Right ventricle myocardium inferior (tissue), 1 donor: ENCODE measurements at regions not wholly inside any gene's neighbourhood (a gene's known extent, or its start where the extent isn't known, plus 50 kb on each side); places are given as distances from the start of the nearest gene placed in this dataset.
"Not testable (repeated sequence)": the region's sequence is repeated elsewhere in the genome, so short reads cannot be mapped to it uniquely, and the experiment has no call there.

ENCODE experiments used
- ATAC-seq: fragments of 200-7000 bp; cut with Tn5 transposase; one replicate; pipeline ENCODE4 v1.9.1; 2020; ENCODE audit warnings: mild to moderate bottlenecking, moderate library complexity
- DNase-seq: peaks from one replicate; pipeline ENCODE4 v3.0.0; 2021; ENCODE audit errors: missing footprints
- intact Hi-C: fragments of 100-400 bp; cut with DNase I; formaldehyde crosslinking; loops from one replicate; pipeline ENCODE4 v1.11.0; 2022
- donor health status: DM: no; HTN: yes; CAD: no; lungs with severe emphysema.

DNA sequence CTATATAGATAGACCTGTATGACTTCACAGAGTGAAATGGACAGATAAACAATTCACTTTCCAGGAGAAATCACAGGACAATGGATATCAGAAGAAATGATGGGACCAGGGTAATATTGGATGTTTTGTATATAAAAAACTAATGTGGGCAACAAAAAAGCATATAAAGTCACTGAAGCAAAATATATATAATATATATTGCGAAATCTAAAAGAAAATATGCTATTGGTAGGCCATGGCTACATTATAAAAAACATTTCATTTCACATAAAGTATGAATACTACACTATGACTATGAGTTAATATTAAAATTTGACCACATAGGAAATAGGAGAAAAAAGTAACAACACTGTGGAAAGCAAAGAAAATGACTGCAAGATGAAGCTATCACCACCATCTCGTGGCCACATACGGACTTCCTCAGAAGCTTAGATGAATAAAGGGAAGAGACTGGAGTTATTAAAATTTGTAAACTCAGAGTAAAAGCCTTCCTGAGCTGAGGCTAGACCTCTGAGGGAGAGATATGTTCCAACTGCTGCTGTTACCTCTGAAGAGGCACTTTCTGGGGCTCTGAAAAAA, 115.8 kb downstream of the SYT15B start:
- intact Hi-C loops, DNase-seq, ATAC-seq: not testable (repeated sequence)

DNA sequence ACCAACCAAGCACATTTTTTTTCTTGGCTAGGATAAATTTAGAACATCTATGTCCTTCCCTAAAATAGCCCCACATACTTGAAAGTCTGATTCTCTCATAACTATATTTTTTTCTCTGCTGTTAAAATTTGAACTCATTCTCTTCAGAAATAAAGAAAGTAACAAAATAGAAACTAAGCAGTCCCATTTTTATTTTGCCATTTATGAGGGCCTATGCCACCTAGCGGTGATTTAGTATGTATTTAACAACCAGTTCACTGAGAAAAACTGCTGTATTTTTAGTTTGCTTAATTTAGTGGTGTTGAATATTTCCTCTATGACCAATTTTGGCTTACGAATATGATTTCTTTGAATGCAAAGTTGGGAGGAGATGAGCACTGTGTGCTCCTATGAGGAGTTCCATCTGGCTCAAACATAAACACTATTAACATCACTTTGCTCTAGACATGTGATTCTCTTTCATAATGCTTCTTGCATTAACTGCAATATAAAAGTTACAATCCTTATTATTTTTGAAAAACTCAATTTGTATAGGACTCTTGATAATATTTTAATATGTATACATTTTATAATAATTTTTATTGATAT, 116.6 kb downstream of the SYT15B start:
- DNase-seq, intact Hi-C loops, ATAC-seq: not testable (repeated sequence)

DNA sequence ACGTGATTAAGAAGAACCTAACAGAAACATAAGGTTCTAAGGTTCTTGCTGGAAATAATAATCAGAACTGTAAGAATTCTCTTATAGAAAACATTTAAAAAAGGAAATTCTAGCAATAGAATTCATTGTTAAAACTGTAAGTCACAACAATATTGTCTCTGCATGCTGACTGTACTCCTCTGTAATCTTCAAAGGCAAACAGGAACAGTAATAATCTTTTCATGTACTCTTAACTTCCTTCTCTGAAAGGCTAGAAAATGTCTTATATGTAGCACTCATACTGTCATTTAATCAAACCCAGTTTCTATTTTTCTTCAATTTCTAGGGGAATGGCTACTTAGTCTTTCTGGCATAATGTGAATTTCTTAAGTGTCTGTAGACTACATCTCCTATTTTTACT, 103.5 kb upstream of the AGAP9 start:
- DNase-seq, ATAC-seq, intact Hi-C loops: not testable (repeated sequence)

DNA sequence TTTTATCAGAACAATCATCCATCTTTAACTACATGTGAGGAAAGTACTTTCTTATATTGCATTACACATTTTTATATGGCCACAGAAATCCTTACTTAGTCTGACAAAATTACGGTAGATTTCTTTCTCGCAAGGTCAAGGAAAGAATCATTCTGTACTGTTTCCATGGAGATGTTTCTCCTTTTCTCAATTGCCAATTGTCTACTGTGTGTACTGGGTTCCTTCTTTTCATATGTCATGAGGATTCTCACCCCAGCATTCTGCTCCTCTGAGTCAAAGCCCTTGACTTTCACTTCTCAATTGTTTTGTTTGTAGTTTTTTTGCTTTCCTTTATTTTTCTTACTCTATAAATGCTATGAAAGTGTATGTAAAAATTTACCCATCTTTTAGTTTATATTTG, 99.3 kb upstream of the AGAP9 start:
- intact Hi-C loops, DNase-seq, ATAC-seq: not testable (repeated sequence)

DNA sequence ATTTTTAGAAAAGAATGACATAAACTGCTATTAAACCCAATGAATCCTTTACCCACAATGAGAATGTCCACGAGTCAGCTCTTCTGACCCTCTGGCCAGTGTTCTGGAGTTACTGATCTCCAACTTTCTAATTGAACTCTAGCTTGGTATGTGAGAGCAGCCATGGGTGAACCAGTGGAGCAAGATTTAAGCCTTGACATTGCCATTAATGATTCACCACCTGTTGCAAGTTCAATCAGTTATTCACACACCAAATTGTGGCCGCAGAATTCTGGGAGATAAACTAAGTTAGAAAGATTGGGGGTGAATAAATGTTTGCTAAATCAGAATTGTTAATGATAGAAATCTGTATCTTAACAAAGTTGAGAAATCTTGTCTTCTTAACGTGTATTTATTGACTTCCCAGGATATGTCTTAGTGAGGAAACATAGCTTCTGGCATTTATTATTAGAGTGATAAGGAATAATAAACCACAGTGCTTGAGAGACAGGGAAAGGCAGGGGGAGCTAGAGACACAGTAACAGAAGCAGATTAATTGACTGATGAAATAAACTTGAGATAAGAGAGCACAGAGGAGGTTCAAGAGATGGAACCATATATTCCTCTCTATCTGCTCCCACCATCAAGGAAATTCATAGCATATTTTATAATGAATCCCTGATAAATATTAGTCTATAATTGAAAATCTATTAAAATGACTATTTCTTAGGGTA, 96.0 kb upstream of the AGAP9 start:
- intact Hi-C loops, DNase-seq, ATAC-seq: not testable (repeated sequence)

DNA sequence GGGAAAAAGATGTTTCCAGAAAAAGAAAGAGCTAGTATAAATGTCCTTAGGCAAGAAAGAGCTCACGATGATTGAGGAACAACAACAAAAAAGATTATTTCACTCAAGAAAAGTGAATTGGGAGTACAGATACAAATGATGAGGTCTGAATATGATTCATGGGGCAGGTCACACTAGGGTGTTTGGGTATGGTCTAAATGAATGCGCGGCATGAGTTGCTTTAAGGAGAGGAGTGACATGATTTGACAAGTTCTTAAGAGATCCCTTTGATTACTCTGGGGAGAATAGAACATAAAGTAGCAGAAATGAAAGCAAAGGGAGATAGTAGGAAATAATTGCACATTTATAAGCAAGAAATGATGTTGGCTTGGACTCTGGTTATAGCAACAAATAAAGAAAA, 85.9 kb upstream of the AGAP9 start:
- ATAC-seq, intact Hi-C loops: not testable (repeated sequence)

DNA sequence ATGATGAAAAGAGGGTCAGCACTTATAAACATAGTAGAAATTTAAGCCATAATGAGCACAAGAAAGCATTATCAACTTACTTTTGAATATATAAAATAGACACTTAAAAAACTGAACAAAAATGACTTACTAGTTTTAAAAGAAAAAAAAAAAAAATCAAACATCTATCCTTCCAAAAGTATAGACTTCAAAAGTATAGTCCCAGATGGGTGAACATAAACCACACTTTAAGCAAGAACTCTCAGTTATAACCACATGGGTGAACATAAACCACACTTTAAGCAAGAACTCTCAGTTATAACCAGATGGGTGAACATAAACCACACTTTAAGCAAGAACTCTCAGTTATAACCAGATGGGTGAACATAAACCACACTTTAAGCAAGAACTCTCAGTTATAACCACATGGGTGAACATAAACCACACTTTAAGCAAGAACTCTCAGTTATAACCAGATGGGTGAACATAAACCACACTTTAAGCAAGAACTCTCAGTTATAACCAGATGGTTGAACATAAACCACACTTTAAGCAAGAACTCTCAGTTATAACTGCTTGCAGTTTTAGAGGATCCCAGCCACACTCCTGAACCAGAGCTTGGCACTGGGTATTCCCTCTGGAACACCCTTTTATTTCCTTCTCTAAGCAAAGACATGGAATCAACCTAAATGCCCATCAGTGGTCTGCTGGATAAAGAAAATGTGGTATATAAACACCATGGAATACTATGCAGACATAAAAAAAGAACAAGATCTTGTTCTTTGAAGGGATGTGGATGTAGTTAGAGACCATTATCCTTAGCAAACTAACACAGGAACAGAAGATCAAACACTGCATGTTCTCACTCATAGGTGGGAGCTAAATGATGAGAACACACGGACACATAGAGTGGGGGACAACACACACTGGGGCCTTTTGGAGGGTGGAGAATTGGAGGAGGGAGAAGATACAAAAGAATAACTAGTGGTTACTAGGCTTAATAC, 82.6 kb upstream of the AGAP9 start:
- DNase-seq, ATAC-seq, intact Hi-C loops: not testable (repeated sequence)

More for the DNA sequence above, 85.9 kb upstream of the AGAP9 start:
- not testable (repeated sequence) for DNase-seq

DNA sequence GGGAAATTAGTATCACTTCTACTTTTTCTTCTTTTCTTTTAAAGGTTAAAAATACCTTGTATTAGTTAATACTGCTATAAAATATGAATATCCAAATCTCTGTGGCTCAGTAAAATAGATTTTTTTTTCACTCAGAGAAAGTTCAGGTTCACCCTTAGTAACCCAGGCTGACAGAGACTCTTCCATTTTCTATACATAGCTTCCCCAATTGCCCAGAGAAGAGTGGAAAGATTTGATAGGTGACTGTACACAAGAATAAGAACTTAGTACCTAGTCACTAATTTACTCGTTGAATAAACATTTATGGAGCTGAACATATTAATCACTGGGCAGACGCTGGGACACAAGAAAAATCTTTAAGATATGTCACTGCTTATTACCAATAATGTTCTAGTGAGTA, 77.2 kb upstream of the AGAP9 start:
- ATAC-seq, DNase-seq, intact Hi-C loops: not testable (repeated sequence)

DNA sequence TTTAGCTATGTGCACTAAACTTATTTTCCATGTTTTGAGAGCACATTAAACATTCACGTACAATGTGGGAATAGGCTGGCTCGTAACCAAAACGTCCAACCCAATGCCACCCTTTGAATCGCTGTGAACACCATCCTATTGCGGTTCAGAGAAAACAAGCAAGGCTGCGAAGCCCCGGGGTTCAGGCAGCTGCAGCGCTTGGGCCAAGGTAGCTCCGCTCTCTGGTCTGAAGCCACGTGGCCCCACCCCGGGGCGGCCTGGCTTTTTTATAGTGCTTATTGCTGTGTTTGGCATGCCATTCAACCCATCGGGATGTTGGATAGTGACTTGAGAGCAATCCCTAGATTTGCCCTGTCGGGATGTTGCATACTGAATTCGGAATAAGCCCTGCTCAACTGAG, 76.7 kb upstream of the AGAP9 start:
- DNase-seq, ATAC-seq, intact Hi-C loops: not testable (repeated sequence)

DNA sequence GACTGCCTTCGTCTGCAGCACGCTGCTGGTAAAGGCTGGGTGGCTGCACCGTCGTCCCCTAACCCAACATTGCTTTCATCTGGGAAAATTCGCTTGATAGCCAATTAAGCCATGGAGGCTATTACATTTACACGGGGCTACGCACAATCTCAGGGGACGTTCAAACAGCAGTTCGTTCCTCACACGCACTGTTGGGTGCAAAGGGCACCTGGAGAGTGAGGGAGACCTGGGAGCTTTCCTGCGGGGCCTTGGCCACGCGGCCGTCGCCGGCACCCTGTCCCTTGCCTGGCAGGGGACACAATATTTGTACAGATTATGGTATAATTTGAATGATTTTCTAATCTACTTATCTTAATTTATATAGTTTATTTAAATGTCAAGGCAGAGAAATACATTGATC, 76.2 kb upstream of the AGAP9 start:
- ATAC-seq, DNase-seq, intact Hi-C loops: not testable (repeated sequence)

DNA sequence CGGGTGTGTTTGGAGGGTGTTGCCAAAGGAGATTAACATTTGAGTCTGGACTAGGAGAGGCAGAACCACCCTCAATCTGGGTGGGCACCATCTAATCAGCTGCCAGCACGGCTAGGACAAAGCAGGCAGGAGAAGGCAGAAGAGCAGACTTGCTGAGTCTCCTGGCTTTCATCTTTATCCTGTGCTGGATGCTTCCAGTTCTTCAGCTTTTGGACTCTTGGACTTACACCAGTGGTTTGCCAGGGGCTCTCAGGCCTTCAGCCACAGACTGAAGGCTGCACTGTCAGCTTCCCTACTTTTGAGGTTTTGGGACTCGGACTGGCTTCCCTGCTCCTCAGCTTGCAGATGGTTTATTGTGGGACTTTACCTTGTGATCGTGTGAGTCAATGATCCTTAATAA, 70.4 kb upstream of the AGAP9 start:
- DNase-seq, ATAC-seq, intact Hi-C loops: not testable (repeated sequence)

DNA sequence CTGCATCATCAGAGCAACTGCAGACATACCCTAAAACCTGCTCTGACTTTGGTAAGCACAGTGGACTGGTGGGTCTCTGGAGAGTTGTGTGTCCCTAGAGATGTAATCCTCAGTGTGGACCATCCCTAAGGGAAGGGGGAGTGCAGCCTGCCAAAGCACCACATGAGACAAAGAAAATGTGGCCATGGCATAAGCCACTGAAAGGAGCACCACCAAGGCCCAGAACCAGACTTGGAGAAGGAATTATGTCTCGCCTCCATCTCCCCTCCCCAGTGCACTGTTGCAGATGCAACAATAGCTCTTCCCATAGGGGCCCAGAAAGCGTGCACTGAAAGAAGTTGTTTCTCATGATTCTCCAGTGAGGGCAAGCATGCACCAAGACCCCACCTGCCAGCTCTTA, 69.7 kb upstream of the AGAP9 start:
- ATAC-seq, intact Hi-C loops, DNase-seq: not testable (repeated sequence)

DNA sequence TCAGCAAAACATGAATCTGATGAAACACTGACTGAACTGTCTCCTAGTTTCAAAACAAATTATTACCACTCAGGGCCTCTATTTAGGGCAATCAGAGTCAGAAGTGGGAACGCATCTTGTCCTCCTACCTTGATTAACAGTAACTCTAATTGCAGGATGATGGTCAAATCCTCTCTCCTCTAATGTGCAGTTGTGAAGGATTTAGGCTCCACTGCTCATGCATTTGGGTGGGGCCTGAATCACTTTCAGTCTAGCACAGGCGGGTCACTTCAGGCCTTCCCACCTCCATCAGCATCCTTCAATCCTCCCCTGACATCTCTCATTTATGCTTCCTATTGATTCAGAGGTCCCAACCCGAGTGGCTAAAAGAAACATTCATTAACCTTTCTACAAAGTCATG, 67.5 kb upstream of the AGAP9 start:
- ATAC-seq, intact Hi-C loops, DNase-seq: not testable (repeated sequence)

DNA sequence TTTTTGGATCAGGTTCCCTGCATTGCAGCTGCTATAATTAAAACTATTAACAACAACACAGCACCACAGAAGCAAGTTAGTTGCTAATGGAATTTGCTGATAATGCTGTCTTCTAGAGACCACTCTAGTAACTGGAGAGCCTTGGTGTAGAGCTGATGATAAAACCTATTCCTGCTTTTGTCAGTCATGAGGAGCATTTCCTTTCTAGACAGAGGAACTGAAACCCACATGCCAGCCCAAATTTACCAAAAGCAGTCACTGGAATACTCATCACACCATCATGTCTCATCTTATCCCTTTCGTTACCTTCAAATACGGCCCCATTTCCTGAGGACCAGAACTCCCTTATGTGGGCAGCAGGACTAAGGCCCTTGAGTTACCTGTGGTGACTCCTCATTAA, 67.1 kb upstream of the AGAP9 start:
- DNase-seq, intact Hi-C loops, ATAC-seq: not testable (repeated sequence)

DNA sequence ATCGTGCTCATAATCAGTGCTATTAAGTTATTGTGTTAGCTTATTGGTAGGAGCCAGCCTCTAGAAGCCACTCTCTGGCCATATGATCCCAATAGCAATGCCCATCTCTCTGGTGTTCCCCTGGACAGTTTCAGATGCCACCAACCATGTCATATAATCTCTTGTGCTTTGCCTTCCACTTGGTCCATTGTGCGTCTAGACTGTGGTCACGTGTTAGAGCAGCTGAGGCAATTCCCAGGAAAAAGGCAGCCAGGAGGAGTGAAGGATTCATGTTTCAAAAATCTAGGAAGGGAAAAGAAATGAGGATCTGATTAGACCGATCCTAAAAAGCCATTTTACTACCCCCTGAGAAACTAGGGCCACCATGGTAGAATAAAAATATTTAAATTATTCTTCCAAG, 58.6 kb upstream of the AGAP9 start:
- ATAC-seq, DNase-seq, intact Hi-C loops: not testable (repeated sequence)

DNA sequence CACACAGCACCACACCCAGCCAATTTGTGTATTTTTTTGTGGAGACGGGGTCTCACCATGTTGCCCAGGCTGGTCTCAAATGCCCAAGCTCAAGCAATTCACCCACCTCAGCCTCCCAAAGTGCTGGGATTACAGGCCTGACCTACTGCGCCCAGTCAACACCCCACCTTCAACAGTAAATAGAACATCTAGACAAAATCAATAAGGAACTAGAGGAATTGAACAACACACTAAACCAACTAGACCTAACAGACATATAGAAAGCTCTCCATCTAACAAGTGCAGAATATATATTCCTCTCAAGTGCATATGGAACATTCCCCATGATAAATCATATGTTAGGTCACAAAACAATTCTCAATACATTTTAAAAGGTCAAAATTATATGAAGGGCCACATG, 56.6 kb upstream of the AGAP9 start:
- DNase-seq, ATAC-seq, intact Hi-C loops: not testable (repeated sequence)

DNA sequence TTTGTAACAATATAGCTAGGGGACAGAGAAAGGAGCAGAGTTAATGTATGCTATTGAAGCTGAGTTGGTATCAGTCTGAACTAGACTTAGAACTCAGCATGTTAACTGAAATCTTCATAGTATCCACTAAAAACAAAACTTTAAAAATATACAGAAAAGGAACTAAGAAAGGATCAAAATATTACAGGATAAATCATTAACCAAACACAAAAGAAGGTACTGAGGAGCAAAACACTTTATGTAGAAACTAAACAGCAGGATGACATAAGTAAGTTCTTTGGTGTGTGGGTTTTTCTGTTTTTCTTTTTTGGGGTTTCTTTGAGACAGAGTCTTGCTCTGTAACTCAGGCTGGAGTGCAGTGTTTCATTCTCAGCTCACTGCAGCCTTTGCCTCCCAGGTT, 55.1 kb upstream of the AGAP9 start:
- ATAC-seq, intact Hi-C loops, DNase-seq: not testable (repeated sequence)
